ENCODE measurements at regions not wholly inside any gene's neighbourhood (a gene's known extent, or its start where the extent isn't known, plus 50 kb on each side); places are given as distances from the start of the nearest gene placed in this dataset.

GRCh38 chr4:153988492-153989363 lies 199.8 kb upstream of the SFRP2 start:
- TF ChIP-seq CTCF (IDR thresholded peaks at IDR 0.05): no peak
- no peak for TF ChIP-seq POLR2A (IDR thresholded peaks at IDR 0.05)

Measured in thyroid gland (tissue), 4 donors.